ENCODE measurements at regions not wholly inside any gene's neighbourhood (a gene's known extent, or its start where the extent isn't known, plus 50 kb on each side); places are given as distances from the start of the nearest gene placed in this dataset.

- TF ChIP-seq CTCF (IDR thresholded peaks at IDR 0.05): no peak
- no peak for TF ChIP-seq POLR2A (IDR thresholded peaks at IDR 0.05)
Observed at GRCh38 chr3:181493423-181493822, 218.3 kb upstream of the SOX2 start.

Measured in testis (tissue), 2 donors.